Neural progenitor cell (in vitro differentiated cells): ENCODE measurements at regions not wholly inside any gene's neighbourhood (a gene's known extent, or its start where the extent isn't known, plus 50 kb on each side); places are given as distances from the start of the nearest gene placed in this dataset.

ENCODE experiments used
- CTCF ChIP-seq: fragments of 200-600 bp; sonication (generic); IDR thresholded peaks from 2 replicates; pipeline ENCODE4 v1.5.1; 2017; ENCODE audit warnings: antibody characterized with exemption, mild to moderate bottlenecking
- EZH2 ChIP-seq: fragments of 200-600 bp; sonication (generic); IDR thresholded peaks from 2 replicates; pipeline ENCODE4 v1.6.1; 2017; ENCODE audit warnings: antibody characterized with exemption, mild to moderate bottlenecking, moderate library complexity

GRCh38 chr6:21914121-21914973, 320.8 kb downstream of the SOX4 start:
- TF ChIP-seq CTCF (no peak), EZH2 (no peak)
